Esophagus muscularis mucosa (tissue), 4 donors: ENCODE measurements at regions not wholly inside any gene's neighbourhood (a gene's known extent, or its start where the extent isn't known, plus 50 kb on each side); places are given as distances from the start of the nearest gene placed in this dataset.

Experiments used
- EP300 ChIP-seq: sonication (generic); formaldehyde crosslinking; IDR thresholded peaks from one replicate; pipeline ENCODE4 v1.6.1; 2017; ENCODE audit warnings: antibody characterized with exemption
- POLR2A ChIP-seq: fragments of 450-650 bp; IDR thresholded peaks from one replicate; pipeline ENCODE4 v1.6.1; 2017; ENCODE audit warnings: antibody characterized with exemption, moderate library complexity, mild to moderate bottlenecking, low read depth
- POLR2AphosphoS5 ChIP-seq, 2 donors: sonication (generic); formaldehyde crosslinking; IDR thresholded peaks; one replicate each; pipeline ENCODE4 v1.6.1; 2017; ENCODE audit warnings: antibody characterized with exemption in 2 of 2
- TF ChIP-seq, protein P1 (sequence below), 3 experiments: fragments of 200-600 bp in 2 of 3; fragments of 450-650 bp in 1 of 3; sonication (generic) in 2 of 3; IDR thresholded peaks; one replicate each; pipeline ENCODE4 v1.5.1; 2017 to 2019; ENCODE audit warnings: antibody characterized with exemption in 3 of 3, mild to moderate bottlenecking in 2 of 3, moderate library complexity in 1 of 3

DNA sequence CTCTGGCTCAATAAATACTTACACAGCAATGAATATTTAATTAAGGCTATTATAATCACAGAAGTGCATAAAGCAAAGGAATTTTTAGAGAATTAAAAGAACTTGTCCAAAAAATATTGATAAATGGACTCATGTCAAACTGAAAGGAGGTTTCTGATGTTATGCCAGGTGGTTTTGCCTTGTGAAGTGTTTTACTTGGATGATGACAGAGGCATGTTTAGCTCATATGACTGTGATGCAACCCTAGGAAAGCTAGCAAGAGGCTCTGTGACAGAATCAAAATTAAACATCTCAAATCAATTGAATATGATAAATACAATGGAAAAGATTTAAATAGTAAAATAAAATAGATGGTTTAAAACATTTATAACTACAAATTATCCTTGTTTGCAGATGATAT, 137.3 kb downstream of the TMEM200A start:
- TF ChIP-seq POLR2AphosphoS5 (IDR thresholded peaks at IDR 0.05) (no peak), POLR2A (no peak), EP300 (no peak)
- TF ChIP-seq, protein P1, sequence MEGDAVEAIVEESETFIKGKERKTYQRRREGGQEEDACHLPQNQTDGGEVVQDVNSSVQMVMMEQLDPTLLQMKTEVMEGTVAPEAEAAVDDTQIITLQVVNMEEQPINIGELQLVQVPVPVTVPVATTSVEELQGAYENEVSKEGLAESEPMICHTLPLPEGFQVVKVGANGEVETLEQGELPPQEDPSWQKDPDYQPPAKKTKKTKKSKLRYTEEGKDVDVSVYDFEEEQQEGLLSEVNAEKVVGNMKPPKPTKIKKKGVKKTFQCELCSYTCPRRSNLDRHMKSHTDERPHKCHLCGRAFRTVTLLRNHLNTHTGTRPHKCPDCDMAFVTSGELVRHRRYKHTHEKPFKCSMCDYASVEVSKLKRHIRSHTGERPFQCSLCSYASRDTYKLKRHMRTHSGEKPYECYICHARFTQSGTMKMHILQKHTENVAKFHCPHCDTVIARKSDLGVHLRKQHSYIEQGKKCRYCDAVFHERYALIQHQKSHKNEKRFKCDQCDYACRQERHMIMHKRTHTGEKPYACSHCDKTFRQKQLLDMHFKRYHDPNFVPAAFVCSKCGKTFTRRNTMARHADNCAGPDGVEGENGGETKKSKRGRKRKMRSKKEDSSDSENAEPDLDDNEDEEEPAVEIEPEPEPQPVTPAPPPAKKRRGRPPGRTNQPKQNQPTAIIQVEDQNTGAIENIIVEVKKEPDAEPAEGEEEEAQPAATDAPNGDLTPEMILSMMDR (IDR thresholded peaks at IDR 0.05) = no peak
